ENCODE measurements at regions not wholly inside any gene's neighbourhood (a gene's known extent, or its start where the extent isn't known, plus 50 kb on each side); places are given as distances from the start of the nearest gene placed in this dataset.

GRCh38 chr12:46455648-46456352, 83.2 kb upstream of the SLC38A2 start:
- TF ChIP-seq ZFX (IDR thresholded peaks at IDR 0.05) (no peak), CTCF (conservative IDR thresholded peaks at IDR 0.05) (no peak)
- H3K27ac ChIP-seq, result peak overlapping the region; percentile 62; the same call in 1 of the 2 replicates

DNA sequence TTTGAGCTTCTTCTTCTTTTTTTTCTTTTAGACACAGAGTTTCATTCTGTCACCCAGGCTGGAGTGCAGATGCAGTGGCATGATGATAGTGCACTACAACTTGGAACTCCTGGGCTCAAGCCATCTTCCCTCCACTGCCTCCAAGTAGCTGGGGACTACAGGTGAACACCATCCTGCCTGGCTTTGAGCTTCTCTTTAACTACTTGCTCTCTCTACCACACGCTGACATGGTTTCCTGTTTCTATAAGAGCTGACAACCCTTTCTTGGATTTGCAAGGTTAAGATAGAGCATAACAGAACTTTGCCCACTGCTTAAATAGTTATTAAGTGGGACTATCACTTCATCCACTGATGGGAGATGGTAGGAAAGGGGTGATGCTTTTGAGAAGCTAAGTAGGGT, 82.4 kb upstream of the SLC38A2 start:
- peak overlapping the region; percentile 17; the same call in 1 of the 2 replicates for H3K27ac ChIP-seq
- TF ChIP-seq CTCF (conservative IDR thresholded peaks at IDR 0.05) (no peak), ZFX (IDR thresholded peaks at IDR 0.05) (no peak)

DNA sequence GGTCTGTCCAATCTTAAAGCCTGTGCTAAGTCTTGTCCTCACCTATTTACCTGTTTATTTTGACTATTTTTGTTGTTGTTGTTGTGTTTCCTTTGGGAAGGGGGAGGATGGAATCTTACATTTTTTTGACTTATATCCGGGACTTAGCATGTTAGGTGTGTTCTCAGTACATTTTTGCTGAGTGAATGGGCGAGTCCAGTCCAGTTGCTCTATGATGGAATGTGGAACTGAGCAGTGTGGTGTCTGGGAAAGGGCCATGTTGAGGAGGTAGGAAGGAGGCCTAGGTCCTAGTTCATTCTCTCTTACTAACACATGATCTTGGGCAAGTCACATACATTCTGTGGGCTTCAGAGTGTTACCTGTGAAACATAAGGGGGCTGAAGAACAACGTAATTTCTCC, 80.9 kb upstream of the SLC38A2 start:
- TF ChIP-seq CTCF (conservative IDR thresholded peaks at IDR 0.05), result no peak
- no peak for TF ChIP-seq ZFX (IDR thresholded peaks at IDR 0.05)
- H3K27ac ChIP-seq, result no peak overlapping the region

DNA sequence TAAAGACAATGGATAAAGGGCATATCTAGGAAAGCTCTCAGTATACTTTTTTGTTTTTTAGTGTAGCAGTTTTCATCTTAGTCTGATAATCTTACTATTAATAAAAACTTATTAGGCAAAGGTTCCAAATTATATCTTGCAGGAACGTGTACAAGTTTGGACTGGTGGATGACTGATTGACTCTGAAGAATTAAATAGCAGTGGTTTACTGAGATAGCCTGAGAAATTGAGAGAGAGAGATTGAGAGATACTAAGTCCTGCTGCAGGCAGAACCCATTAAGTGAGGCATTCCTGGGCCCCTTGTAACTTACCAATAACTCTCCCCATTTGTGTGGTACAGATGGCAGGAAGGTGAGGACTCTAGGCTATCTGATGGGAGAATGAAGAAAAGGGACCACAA, 80.2 kb upstream of the SLC38A2 start:
- H3K27ac ChIP-seq, result no peak overlapping the region

DNA sequence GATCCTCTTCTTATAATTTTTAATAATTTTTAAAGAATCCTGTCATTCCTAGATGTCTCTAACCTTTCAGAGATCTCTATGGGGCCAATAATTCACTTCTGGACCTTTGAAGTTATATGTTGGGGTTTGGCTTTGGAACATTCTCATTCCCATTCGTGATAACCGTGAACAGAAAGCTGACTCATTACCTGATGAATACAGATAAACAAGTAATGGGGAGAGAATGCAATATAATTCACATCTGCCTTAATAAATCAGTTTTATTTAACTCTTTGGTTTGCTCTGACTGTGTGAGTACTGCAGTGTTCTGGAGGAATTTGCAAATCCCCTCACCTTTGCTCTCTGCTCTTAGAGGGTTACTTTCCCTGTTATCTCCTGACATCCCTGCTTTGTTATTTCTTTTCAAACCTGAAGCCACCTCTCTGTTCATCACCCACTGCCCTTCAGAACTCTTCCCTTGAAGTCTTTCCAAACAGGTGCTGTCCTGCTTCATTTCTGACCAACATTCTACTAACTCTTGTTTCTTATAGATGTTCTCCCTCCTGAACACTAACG, 79.6 kb upstream of the SLC38A2 start:
- H3K27ac ChIP-seq, result no peak overlapping the region
- TF ChIP-seq CTCF (conservative IDR thresholded peaks at IDR 0.05), result no peak
- TF ChIP-seq ZFX (IDR thresholded peaks at IDR 0.05), result no peak

More for the DNA sequence above, 80.2 kb upstream of the SLC38A2 start:
- TF ChIP-seq ZFX (IDR thresholded peaks at IDR 0.05) (no peak), CTCF (conservative IDR thresholded peaks at IDR 0.05) (no peak)

- H3K27ac ChIP-seq, result no peak overlapping the region
Measured at GRCh38 chr12:46451276-46452021, 78.9 kb upstream of the SLC38A2 start.

More at GRCh38 chr12:46451276-46452021, 78.9 kb upstream of the SLC38A2 start:
- TF ChIP-seq ZFX (IDR thresholded peaks at IDR 0.05) (no peak), CTCF (conservative IDR thresholded peaks at IDR 0.05) (no peak)

Data from C4-2B (cell line).